HEK293 (cell line): ENCODE measurements at regions not wholly inside any gene's neighbourhood (a gene's known extent, or its start where the extent isn't known, plus 50 kb on each side); places are given as distances from the start of the nearest gene placed in this dataset.

Experiments
- ZBTB17 ChIP-seq: fragments of 450-650 bp; formaldehyde crosslinking; IDR thresholded peaks from 2 replicates; pipeline ENCODE4 v1.5.1; 2016; ENCODE audit warnings: missing biosample characterization, missing genetic modification characterization
- ZBTB21 ChIP-seq: fragments of 450-650 bp; formaldehyde crosslinking; IDR thresholded peaks from 2 replicates; pipeline ENCODE4 v1.5.1; 2017; ENCODE audit warnings: missing biosample characterization, missing genetic modification characterization
- ZEB2 ChIP-seq: fragments of 450-650 bp; formaldehyde crosslinking; IDR thresholded peaks from 2 replicates; pipeline ENCODE4 v1.5.1; 2016; ENCODE audit warnings: missing biosample characterization, missing genetic modification characterization
- ZNF138 ChIP-seq: fragments of 450-650 bp; formaldehyde crosslinking; IDR thresholded peaks from 2 replicates; pipeline ENCODE4 v1.5.1; 2016; ENCODE audit warnings: missing biosample characterization, missing genetic modification characterization, borderline replicate concordance
- ZNF350 ChIP-seq: fragments of 450-650 bp; formaldehyde crosslinking; IDR thresholded peaks from 2 replicates; pipeline ENCODE4 v1.5.0; 2017; ENCODE audit warnings: missing biosample characterization, mild to moderate bottlenecking, missing genetic modification characterization
- ZNF501 ChIP-seq: fragments of 450-650 bp; formaldehyde crosslinking; IDR thresholded peaks from 2 replicates; pipeline ENCODE4 v1.5.1; 2016; ENCODE audit warnings: missing biosample characterization, missing genetic modification characterization
- ZNF830 ChIP-seq: fragments of 450-650 bp; IDR thresholded peaks from 2 replicates; pipeline ENCODE4 v1.5.0; 2018; ENCODE audit warnings: missing biosample characterization, missing genetic modification characterization, low read depth, mild to moderate bottlenecking, moderate library complexity
- TF ChIP-seq, protein P1 (sequence below): fragments of 450-650 bp; formaldehyde crosslinking; IDR thresholded peaks from 2 replicates; pipeline ENCODE4 v1.5.1; 2016; ENCODE audit warnings: missing biosample characterization, missing genetic modification characterization
- TF ChIP-seq, protein P2 (sequence below): fragments of 450-650 bp; formaldehyde crosslinking; IDR thresholded peaks from 2 replicates; pipeline ENCODE4 v1.5.1; 2016; ENCODE audit warnings: missing biosample characterization, missing genetic modification characterization

DNA sequence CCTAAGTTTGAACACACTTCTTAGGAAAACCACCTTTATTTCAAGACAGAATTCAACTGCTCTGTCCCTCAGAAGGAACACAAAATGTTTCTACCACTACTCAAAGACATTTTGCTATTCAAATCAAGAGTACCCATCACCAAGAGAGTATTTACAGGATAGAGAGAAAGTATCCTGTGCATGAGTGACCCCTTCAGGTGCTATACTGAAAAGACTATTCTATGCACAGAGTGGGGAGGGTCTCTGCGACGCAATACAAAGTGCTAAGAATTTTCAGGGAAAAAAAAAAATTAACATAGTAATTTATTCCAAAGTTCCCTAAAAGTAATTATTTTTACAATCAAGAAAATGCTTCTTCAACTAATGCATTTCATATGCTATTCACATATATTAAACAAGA is 346.4 kb upstream of the FAM241A start:
- TF ChIP-seq ZBTB21 (tag by site-specific recombination), result no peak
- TF ChIP-seq, protein P1, sequence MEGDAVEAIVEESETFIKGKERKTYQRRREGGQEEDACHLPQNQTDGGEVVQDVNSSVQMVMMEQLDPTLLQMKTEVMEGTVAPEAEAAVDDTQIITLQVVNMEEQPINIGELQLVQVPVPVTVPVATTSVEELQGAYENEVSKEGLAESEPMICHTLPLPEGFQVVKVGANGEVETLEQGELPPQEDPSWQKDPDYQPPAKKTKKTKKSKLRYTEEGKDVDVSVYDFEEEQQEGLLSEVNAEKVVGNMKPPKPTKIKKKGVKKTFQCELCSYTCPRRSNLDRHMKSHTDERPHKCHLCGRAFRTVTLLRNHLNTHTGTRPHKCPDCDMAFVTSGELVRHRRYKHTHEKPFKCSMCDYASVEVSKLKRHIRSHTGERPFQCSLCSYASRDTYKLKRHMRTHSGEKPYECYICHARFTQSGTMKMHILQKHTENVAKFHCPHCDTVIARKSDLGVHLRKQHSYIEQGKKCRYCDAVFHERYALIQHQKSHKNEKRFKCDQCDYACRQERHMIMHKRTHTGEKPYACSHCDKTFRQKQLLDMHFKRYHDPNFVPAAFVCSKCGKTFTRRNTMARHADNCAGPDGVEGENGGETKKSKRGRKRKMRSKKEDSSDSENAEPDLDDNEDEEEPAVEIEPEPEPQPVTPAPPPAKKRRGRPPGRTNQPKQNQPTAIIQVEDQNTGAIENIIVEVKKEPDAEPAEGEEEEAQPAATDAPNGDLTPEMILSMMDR (tag by site-specific recombination), result no peak
- TF ChIP-seq ZNF350, result no peak
- TF ChIP-seq ZEB2 (tag by site-specific recombination), result no peak
- TF ChIP-seq ZNF830 (tag by site-specific recombination), result no peak
- no peak for TF ChIP-seq ZNF138
- TF ChIP-seq ZNF501, result no peak
- TF ChIP-seq, protein P2, sequence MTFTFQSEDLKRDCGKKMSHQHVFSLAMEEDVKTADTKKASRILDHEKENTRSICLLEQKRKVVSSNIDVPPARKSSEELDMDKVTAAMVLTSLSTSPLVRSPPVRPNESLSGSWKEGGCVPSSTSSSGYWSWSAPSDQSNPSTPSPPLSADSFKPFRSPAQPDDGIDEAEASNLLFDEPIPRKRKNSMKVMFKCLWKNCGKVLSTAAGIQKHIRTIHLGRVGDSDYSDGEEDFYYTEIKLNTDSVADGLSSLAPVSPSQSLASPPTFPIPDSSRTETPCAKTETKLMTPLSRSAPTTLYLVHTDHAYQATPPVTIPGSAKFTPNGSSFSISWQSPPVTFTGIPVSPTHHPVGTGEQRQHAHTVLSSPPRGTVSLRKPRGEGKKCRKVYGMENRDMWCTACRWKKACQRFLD (tag by site-specific recombination), result no peak
- TF ChIP-seq ZBTB17 (tag by site-specific recombination), result no peak
